Islet of Langerhans (tissue), 1 donor: ENCODE measurements at regions not wholly inside any gene's neighbourhood (a gene's known extent, or its start where the extent isn't known, plus 50 kb on each side); places are given as distances from the start of the nearest gene placed in this dataset.

Experiments
- FAIRE-seq: peaks from one replicate; lab custom pipeline; 2011; peaks lifted over from hg19 to GRCh38; lab: Jason Lieb, UNC

GRCh38 chr9:107637421-107638420 is 148.2 kb upstream of the KLF4 start:
- no peak for FAIRE-seq

- no peak for FAIRE-seq
Observed at GRCh38 chr9:107636571-107637381, 147.2 kb upstream of the KLF4 start.

- FAIRE-seq = no peak
Observed at GRCh38 chr9:107635803-107636174, 146.2 kb upstream of the KLF4 start.

GRCh38 chr9:107635101-107635802 is 145.7 kb upstream of the KLF4 start:
- no peak for FAIRE-seq

GRCh38 chr9:107633406-107633805 is 143.8 kb upstream of the KLF4 start:
- no peak for FAIRE-seq

- no peak for FAIRE-seq
Observed at GRCh38 chr9:107632661-107633060, 143.1 kb upstream of the KLF4 start.

- FAIRE-seq = no peak
Observed at GRCh38 chr9:107632216-107632615, 142.6 kb upstream of the KLF4 start.

GRCh38 chr9:107631788-107632187 is 142.2 kb upstream of the KLF4 start:
- no peak for FAIRE-seq

- no peak for FAIRE-seq
Observed at GRCh38 chr9:107630156-107630555, 140.6 kb upstream of the KLF4 start.

- no peak for FAIRE-seq
Observed at GRCh38 chr9:107628444-107628843, 138.9 kb upstream of the KLF4 start.

GRCh38 chr9:107627781-107628180 is 138.2 kb upstream of the KLF4 start:
- no peak for FAIRE-seq

- FAIRE-seq = no peak
Observed at GRCh38 chr9:107626118-107626517, 136.5 kb upstream of the KLF4 start.

- no peak for FAIRE-seq
Observed at GRCh38 chr9:107625383-107625984, 135.9 kb upstream of the KLF4 start.

GRCh38 chr9:107624234-107624948 is 134.8 kb upstream of the KLF4 start:
- no peak for FAIRE-seq

- no peak for FAIRE-seq
Observed at GRCh38 chr9:107621436-107621835, 131.9 kb upstream of the KLF4 start.

- FAIRE-seq = no peak
Observed at GRCh38 chr9:107620801-107621200, 131.2 kb upstream of the KLF4 start.

- FAIRE-seq = no peak
Observed at GRCh38 chr9:107620236-107620635, 130.7 kb upstream of the KLF4 start.

GRCh38 chr9:107615321-107615720 is 125.8 kb upstream of the KLF4 start:
- no peak for FAIRE-seq

GRCh38 chr9:107614765-107615164 is 125.2 kb upstream of the KLF4 start:
- no peak for FAIRE-seq

GRCh38 chr9:107613321-107613720 is 123.8 kb upstream of the KLF4 start:
- FAIRE-seq = no peak

GRCh38 chr9:107612136-107612535 is 122.6 kb upstream of the KLF4 start:
- no peak for FAIRE-seq

- no peak for FAIRE-seq
Observed at GRCh38 chr9:107609547-107609946, 120.0 kb upstream of the KLF4 start.
